ENCODE measurements at regions not wholly inside any gene's neighbourhood (a gene's known extent, or its start where the extent isn't known, plus 50 kb on each side); places are given as distances from the start of the nearest gene placed in this dataset.

DNA sequence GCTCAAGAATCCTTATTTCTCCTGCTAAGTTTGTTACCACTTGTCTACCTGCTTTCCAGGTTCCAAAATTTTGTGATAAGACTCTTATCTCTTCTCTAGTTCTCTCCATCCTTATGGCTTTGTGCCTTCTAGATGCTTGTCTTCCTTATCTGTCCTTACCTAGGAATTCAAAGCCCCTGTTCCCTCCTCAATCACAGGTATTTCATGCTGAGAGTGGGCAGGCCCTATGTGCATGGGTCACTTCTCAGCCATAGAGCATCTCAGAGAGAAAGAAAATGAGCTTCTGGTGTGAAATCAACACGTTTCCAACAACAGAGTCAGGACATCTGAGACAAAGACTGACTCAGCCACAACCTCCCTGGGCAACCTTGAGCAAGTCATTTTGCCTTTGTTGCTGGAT lies 214.1 kb upstream of the TLE3 start:
- no peak for TF ChIP-seq TEAD4 (IDR thresholded peaks at IDR 0.05)
- no peak for TF ChIP-seq EP300 (IDR thresholded peaks at IDR 0.05; ENCODE audit: borderline replicate concordance)
- TF ChIP-seq, protein P1, sequence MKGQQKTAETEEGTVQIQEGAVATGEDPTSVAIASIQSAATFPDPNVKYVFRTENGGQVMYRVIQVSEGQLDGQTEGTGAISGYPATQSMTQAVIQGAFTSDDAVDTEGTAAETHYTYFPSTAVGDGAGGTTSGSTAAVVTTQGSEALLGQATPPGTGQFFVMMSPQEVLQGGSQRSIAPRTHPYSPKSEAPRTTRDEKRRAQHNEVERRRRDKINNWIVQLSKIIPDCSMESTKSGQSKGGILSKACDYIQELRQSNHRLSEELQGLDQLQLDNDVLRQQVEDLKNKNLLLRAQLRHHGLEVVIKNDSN (IDR thresholded peaks at IDR 0.05): no peak
- TF ChIP-seq EGR1 (IDR thresholded peaks at IDR 0.05): no peak
- no peak for TF ChIP-seq NFIC (IDR thresholded peaks at IDR 0.05)
- TF ChIP-seq FOXM1 (IDR thresholded peaks at IDR 0.05; ENCODE audit: borderline replicate concordance, low read depth): no peak
- TF ChIP-seq CREB1 (IDR thresholded peaks at IDR 0.05; ENCODE audit: low read depth): no peak
- TF ChIP-seq, protein P2, sequence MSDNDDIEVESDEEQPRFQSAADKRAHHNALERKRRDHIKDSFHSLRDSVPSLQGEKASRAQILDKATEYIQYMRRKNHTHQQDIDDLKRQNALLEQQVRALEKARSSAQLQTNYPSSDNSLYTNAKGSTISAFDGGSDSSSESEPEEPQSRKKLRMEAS (IDR thresholded peaks at IDR 0.05): no peak
- TF ChIP-seq TCF12 (IDR thresholded peaks at IDR 0.05; ENCODE audit: low read depth): no peak
- TF ChIP-seq CEBPB (IDR thresholded peaks at IDR 0.05): no peak
- TF ChIP-seq RAD21 (IDR thresholded peaks at IDR 0.05; ENCODE audit: low read depth): no peak
- TF ChIP-seq TAF1 (IDR thresholded peaks at IDR 0.05; ENCODE audit: low read depth): no peak
- TF ChIP-seq, protein P3, sequence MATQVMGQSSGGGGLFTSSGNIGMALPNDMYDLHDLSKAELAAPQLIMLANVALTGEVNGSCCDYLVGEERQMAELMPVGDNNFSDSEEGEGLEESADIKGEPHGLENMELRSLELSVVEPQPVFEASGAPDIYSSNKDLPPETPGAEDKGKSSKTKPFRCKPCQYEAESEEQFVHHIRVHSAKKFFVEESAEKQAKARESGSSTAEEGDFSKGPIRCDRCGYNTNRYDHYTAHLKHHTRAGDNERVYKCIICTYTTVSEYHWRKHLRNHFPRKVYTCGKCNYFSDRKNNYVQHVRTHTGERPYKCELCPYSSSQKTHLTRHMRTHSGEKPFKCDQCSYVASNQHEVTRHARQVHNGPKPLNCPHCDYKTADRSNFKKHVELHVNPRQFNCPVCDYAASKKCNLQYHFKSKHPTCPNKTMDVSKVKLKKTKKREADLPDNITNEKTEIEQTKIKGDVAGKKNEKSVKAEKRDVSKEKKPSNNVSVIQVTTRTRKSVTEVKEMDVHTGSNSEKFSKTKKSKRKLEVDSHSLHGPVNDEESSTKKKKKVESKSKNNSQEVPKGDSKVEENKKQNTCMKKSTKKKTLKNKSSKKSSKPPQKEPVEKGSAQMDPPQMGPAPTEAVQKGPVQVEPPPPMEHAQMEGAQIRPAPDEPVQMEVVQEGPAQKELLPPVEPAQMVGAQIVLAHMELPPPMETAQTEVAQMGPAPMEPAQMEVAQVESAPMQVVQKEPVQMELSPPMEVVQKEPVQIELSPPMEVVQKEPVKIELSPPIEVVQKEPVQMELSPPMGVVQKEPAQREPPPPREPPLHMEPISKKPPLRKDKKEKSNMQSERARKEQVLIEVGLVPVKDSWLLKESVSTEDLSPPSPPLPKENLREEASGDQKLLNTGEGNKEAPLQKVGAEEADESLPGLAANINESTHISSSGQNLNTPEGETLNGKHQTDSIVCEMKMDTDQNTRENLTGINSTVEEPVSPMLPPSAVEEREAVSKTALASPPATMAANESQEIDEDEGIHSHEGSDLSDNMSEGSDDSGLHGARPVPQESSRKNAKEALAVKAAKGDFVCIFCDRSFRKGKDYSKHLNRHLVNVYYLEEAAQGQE (IDR thresholded peaks at IDR 0.05; ENCODE audit: low read depth): no peak

DNA sequence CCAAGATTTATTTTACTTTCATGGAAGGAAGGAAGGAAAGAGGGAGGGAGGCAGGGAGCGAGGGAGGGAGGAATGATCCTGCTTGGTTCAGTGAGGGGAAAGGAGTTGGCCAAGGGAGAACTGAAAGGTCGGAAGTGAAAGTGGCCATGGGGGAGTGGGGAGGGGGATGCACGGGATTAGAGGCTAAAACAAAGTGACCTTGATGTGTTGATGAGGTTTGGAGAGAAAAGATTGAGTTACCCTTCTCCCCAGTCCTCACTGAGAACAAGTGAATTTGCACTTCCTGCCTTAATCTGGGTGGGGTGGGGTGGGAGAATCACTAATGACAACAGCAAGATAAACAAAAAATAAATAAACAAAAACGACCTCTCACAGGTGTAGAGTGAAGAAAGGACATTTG lies 212.0 kb upstream of the TLE3 start:
- TF ChIP-seq YY1 (IDR thresholded peaks at IDR 0.05; ENCODE audit: low read depth) (no peak), TEAD4 (IDR thresholded peaks at IDR 0.05) (no peak), EP300 (IDR thresholded peaks at IDR 0.05; ENCODE audit: borderline replicate concordance) (no peak), EGR1 (IDR thresholded peaks at IDR 0.05) (no peak), NFIC (IDR thresholded peaks at IDR 0.05) (no peak), RAD21 (IDR thresholded peaks at IDR 0.05; ENCODE audit: low read depth) (no peak), FOXM1 (IDR thresholded peaks at IDR 0.05; ENCODE audit: borderline replicate concordance, low read depth) (no peak), TCF12 (IDR thresholded peaks at IDR 0.05; ENCODE audit: low read depth) (no peak), ZBTB7A (IDR thresholded peaks at IDR 0.05; ENCODE audit: low read depth) (no peak)
- TF ChIP-seq, protein P2 (IDR thresholded peaks at IDR 0.05): no peak
- TF ChIP-seq, protein P1 (IDR thresholded peaks at IDR 0.05): no peak
- TF ChIP-seq, protein P3 (IDR thresholded peaks at IDR 0.05; ENCODE audit: low read depth): no peak

DNA sequence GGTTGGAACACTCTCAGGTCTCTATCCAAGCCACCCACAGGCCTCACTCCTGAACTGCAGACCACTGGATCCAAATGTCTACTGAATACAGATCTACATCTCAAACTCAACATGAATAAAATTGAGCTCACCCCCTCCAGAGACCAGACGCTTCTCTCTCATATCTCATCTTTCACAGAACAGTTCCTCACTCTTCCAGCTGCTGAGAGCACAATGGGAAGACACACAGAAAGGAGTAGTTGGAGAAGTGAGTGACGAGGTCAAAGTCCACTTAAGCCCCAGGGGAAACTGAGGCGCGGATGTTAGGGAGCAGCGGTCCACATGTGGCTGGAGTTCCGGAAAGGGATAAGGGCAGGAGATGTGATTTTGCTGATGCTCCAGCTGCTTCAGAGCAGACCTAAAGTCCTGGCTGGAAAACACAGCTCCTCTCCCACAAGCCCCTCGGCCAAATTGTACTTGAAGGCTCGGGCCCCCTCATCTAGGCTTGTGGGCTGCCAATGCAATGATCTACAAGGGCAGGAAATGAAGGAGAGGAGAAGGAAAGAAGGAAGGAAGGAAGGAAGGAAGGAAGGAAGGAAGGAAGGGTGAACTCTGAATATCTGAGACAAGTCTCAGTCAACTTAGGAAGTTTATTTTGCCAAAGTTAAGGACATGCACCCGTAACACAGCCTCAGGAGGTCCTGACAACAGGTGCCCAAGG lies 211.2 kb upstream of the TLE3 start:
- TF ChIP-seq TAF1 (IDR thresholded peaks at IDR 0.05; ENCODE audit: low read depth): no peak
- TF ChIP-seq CEBPB (IDR thresholded peaks at IDR 0.05): no peak
- TF ChIP-seq, protein P1 (IDR thresholded peaks at IDR 0.05): no peak
- TF ChIP-seq, protein P3 (IDR thresholded peaks at IDR 0.05; ENCODE audit: low read depth): no peak
- TF ChIP-seq EP300 (IDR thresholded peaks at IDR 0.05; ENCODE audit: borderline replicate concordance): no peak
- TF ChIP-seq ZBTB7A (IDR thresholded peaks at IDR 0.05; ENCODE audit: low read depth): no peak
- TF ChIP-seq TEAD4 (IDR thresholded peaks at IDR 0.05): no peak

All from Ishikawa (cell line).